ENCODE measurements at regions not wholly inside any gene's neighbourhood (a gene's known extent, or its start where the extent isn't known, plus 50 kb on each side); places are given as distances from the start of the nearest gene placed in this dataset.

GRCh38 chr3:109572301-109572700 is 235.0 kb upstream of the DPPA4 start:
- Histone ChIP-seq H3K4me1 (peaks cover 0 to 15% (median 11%) of the 10 kb centered on the region in 10 experiments; a peak in 14 of 20 replicates), H3K9me3 (replicated peaks in 1 of 11) (no peaks in the 10 kb centered on the region), H3K9ac (no peak overlapping the region), H4K20me1 (no peaks in the 10 kb centered on the region), H3K36me3 (no peaks in the 10 kb centered on the region), H3K4me2 (no peak overlapping the region), H3K27ac (no peak overlapping the region), H3K4me3 (no peak overlapping the region), H3K27me3 (no peaks in the 10 kb centered on the region)
- TF ChIP-seq Cebpa-rat (IDR thresholded peaks at IDR 0.05), result no peak

DNA sequence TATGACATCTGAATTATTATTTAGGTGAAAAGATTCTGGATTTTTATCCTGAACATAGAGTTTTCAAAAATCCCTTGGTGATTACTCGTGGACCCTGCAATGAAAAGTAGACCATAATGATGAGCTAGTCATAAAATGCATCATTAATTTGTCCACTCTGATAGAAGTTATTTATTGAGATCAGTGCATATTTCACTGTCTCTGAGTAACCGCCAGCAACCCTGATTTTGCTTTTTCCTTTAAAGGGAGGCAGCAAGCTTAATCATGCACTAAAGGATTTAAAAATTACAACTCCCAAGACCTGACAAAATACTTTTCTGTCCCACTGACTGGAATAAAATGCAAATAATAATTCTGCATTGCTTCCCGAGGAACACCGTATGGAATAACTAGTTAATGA is 259.6 kb upstream of the DPPA4 start:
- H3K9ac ChIP-seq, result no peak overlapping the region
- H3K27me3 ChIP-seq, result no peaks in the 10 kb centered on the region

DNA sequence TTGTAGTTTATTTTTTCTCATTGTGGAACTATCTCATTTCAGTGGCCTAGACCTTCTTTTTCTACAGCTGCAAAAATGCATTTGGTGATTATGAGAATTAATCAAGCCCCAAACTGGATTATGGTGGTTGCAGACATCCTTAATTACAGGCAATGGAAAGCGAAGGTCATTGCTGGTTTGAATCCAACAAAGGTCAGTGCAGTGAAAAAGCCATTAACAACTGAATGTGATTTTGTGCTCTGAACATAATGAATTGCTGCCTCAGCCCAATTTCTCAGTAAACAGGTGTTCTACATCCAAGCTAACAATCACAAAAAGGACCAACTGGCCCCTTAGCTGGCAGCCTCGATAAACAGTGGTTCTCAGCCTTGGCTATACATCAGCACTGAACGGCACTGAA is 260.1 kb upstream of the DPPA4 start:
- Histone ChIP-seq H3K27ac (no peak overlapping the region), H3K4me1 (no peaks in the 10 kb centered on the region), H3K9me3 (replicated peaks in 1 of 11) (peaks cover 0 to 11% (median 0%) of the 10 kb centered on the region in 11 experiments; a peak in 4 of 22 replicates), H4K20me1 (no peaks in the 10 kb centered on the region), H3K9ac (no peak overlapping the region), H3K4me2 (no peak overlapping the region), H3K27me3 (no peaks in the 10 kb centered on the region), H3K36me3 (no peaks in the 10 kb centered on the region), H3K4me3 (no peak overlapping the region)
- TF ChIP-seq Cebpa-rat (IDR thresholded peaks at IDR 0.05), result no peak

More for the DNA sequence above, 259.6 kb upstream of the DPPA4 start:
- Histone ChIP-seq H3K27ac (no peak overlapping the region), H4K20me1 (no peaks in the 10 kb centered on the region), H3K4me1 (no peaks in the 10 kb centered on the region), H3K4me2 (no peak overlapping the region), H3K9me3 (replicated peaks in 1 of 11) (peaks cover 0 to 11% (median 0%) of the 10 kb centered on the region in 11 experiments; a peak in 4 of 22 replicates), H3K36me3 (no peaks in the 10 kb centered on the region), H3K4me3 (no peak overlapping the region)
- no peak for TF ChIP-seq Cebpa-rat (IDR thresholded peaks at IDR 0.05)

DNA sequence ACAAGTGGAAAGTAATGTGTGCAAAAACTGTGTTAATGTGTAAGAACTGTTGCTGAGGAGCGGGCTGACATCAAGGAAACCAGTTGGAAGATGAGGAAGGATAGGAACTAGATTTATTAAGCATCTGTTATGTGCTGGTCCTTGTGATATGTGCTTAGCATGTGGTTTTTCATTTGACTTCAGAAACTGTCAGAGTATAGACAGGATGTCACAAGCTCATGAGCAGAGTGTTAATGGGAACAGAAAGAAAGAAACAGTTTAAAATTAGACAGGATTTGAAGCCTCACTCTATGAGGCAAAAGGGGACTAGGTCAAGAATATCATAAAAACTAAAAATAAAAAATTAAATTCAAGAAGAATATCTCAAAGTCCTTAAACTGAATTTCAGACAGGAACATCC is 270.6 kb upstream of the DPPA4 start:
- no peak overlapping the region for H3K4me2 ChIP-seq

GRCh38 chr3:109608574-109608973 is 271.2 kb upstream of the DPPA4 start:
- H3K9me3 ChIP-seq (replicated peaks in 1 of 11), result no peaks in the 10 kb centered on the region
- H3K4me1 ChIP-seq, result no peaks in the 10 kb centered on the region
- no peaks in the 10 kb centered on the region for H3K36me3 ChIP-seq
- no peak overlapping the region for H3K4me3 ChIP-seq
- H3K27me3 ChIP-seq, result no peaks in the 10 kb centered on the region; a peak in 1 of 22 replicates
- H3K4me2 ChIP-seq, result no peak overlapping the region
- no peak overlapping the region for H3K9ac ChIP-seq
- no peak overlapping the region for H3K27ac ChIP-seq
- no peak for TF ChIP-seq Cebpa-rat (IDR thresholded peaks at IDR 0.05)
- H4K20me1 ChIP-seq, result no peaks in the 10 kb centered on the region

More for the DNA sequence above, 270.6 kb upstream of the DPPA4 start:
- Histone ChIP-seq H3K27me3 (no peaks in the 10 kb centered on the region; a peak in 1 of 22 replicates), H3K36me3 (no peaks in the 10 kb centered on the region), H3K9me3 (replicated peaks in 1 of 11) (no peaks in the 10 kb centered on the region), H3K4me1 (no peaks in the 10 kb centered on the region), H3K9ac (no peak overlapping the region), H4K20me1 (no peaks in the 10 kb centered on the region), H3K27ac (no peak overlapping the region), H3K4me3 (no peak overlapping the region)
- TF ChIP-seq Cebpa-rat (IDR thresholded peaks at IDR 0.05), result no peak

DNA sequence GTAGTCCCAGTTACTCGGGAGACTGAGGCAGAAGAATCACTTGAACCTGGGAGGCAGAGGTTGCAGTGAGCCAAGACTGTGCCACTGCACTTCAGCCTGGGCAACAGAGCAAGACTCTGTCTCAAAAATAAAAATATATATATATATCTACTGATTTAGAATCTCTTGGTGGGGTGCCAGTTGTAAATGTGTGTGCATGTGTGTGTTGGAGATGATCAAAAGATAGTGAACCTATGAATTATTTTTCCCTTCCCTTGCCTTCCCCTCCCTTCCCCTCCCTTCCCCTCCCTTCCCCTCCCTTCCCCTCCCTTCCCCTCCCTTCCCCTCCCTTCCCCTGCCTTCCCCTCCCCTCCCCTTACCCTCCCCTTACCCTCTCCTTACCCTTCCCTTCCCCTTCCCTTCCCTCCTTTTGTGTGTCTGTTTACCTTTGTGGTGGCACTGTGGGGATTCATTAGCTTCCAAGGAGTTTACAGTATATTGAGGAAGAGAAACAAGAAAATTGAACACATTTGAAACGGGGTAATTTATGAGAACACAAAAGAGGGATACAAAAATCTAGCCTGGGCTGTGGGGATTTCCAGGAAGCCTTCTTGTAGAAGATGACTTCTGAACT is 281.5 kb upstream of the DPPA4 start:
- H3K4me3 ChIP-seq, result no peak overlapping the region
- no peaks in the 10 kb centered on the region for H3K27me3 ChIP-seq
- H4K20me1 ChIP-seq, result no peaks in the 10 kb centered on the region
- no peak overlapping the region for H3K27ac ChIP-seq
- no peaks in the 10 kb centered on the region for H3K4me1 ChIP-seq
- H3K9ac ChIP-seq, result no peak overlapping the region
- no peaks in the 10 kb centered on the region for H3K36me3 ChIP-seq
- H3K9me3 ChIP-seq (replicated peaks in 1 of 11), result no peaks in the 10 kb centered on the region
- H3K4me2 ChIP-seq, result no peak overlapping the region
- no peak for TF ChIP-seq Cebpa-rat (IDR thresholded peaks at IDR 0.05)

DNA sequence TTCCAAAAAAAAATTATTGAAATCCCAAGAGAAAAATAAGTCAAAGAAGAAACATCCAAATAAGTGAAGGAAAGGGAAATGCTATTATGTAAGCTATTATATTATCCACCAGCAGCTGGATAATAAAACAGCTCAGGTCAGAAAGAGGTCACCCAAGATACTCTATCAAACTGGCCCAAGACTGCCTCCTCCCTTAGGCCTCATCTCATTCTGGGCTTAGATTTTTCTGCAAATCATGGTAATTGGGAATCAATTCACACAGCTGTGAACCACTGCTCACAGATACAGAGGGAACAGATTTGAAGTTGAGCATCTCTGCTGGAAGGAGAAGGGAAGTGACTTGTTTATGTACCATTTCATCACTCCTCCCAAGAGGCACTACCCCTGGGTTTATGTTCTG is 294.6 kb upstream of the DPPA4 start:
- H3K4me3 ChIP-seq, result no peak overlapping the region
- H4K20me1 ChIP-seq, result no peaks in the 10 kb centered on the region
- no peak overlapping the region for H3K9ac ChIP-seq
- H3K36me3 ChIP-seq, result no peaks in the 10 kb centered on the region
- H3K9me3 ChIP-seq (replicated peaks in 1 of 11), result no peaks in the 10 kb centered on the region
- no peak overlapping the region for H3K27ac ChIP-seq
- H3K27me3 ChIP-seq, result no peaks in the 10 kb centered on the region
- TF ChIP-seq Cebpa-rat (IDR thresholded peaks at IDR 0.05), result no peak
- no peaks in the 10 kb centered on the region for H3K4me1 ChIP-seq
- no peak overlapping the region for H3K4me2 ChIP-seq

GRCh38 chr3:109640146-109640652 is 302.9 kb upstream of the DPPA4 start:
- no peak for TF ChIP-seq Cebpa-rat (IDR thresholded peaks at IDR 0.05)
- no peaks in the 10 kb centered on the region for H3K9me3 ChIP-seq (replicated peaks in 1 of 11)
- H3K4me2 ChIP-seq, result no peak overlapping the region
- no peak overlapping the region for H3K27ac ChIP-seq
- no peak overlapping the region for H3K9ac ChIP-seq
- no peaks in the 10 kb centered on the region for H3K4me1 ChIP-seq
- H3K27me3 ChIP-seq, result no peaks in the 10 kb centered on the region
- H4K20me1 ChIP-seq, result no peaks in the 10 kb centered on the region
- H3K4me3 ChIP-seq, result no peak overlapping the region
- H3K36me3 ChIP-seq, result no peaks in the 10 kb centered on the region

- TF ChIP-seq Cebpa-rat (IDR thresholded peaks at IDR 0.05), result no peak
Observed at GRCh38 chr3:109642025-109642424, 304.7 kb upstream of the DPPA4 start.

DNA sequence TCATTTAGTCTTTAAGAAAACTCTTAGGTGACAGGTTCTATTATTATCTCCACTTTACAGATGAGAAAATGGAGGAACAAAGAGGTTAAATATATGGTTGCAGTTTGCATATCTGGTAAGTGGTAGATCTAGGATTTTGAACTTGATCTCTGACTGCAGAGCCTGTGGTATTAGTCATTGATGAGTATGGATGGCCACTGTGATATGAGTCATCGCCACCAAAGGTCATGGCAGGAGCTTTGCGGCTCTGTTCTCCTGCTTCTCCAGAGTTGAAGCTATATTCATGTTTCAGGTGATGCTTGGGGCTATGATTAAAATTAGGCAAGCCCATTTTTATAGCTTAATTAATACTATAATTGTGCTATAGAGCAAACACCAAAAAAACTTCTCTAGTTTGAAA is 306.2 kb upstream of the DPPA4 start:
- Histone ChIP-seq H4K20me1 (no peaks in the 10 kb centered on the region), H3K36me3 (no peaks in the 10 kb centered on the region), H3K4me3 (no peak overlapping the region), H3K27ac (no peak overlapping the region), H3K9me3 (replicated peaks in 1 of 11) (0 out of 22 replicates have a peak, but pooled peaks cover 0 to 6% (median 0%) of the 10 kb centered on the region in 11 experiments), H3K9ac (no peak overlapping the region), H3K4me2 (no peak overlapping the region), H3K4me1 (no peaks in the 10 kb centered on the region), H3K27me3 (no peaks in the 10 kb centered on the region)
- no peak for TF ChIP-seq Cebpa-rat (IDR thresholded peaks at IDR 0.05)

More at GRCh38 chr3:109642025-109642424, 304.7 kb upstream of the DPPA4 start:
- Histone ChIP-seq H3K4me2 (no peak overlapping the region), H3K27ac (no peak overlapping the region), H4K20me1 (no peaks in the 10 kb centered on the region), H3K27me3 (no peaks in the 10 kb centered on the region), H3K36me3 (no peaks in the 10 kb centered on the region), H3K4me1 (no peaks in the 10 kb centered on the region), H3K9ac (no peak overlapping the region), H3K4me3 (no peak overlapping the region), H3K9me3 (replicated peaks in 1 of 11) (no peaks in the 10 kb centered on the region)
